Upper lobe of left lung (tissue), 4 donors: ENCODE measurements at regions not wholly inside any gene's neighbourhood (a gene's known extent, or its start where the extent isn't known, plus 50 kb on each side); places are given as distances from the start of the nearest gene placed in this dataset.

Source experiments
- EP300 ChIP-seq, 4 donors: sonication (generic); formaldehyde crosslinking; IDR thresholded peaks; one replicate each; pipeline ENCODE4 v1.5.1; 2017; ENCODE audit warnings: antibody characterized with exemption in 4 of 4, control low read depth in 2 of 4
- POLR2A ChIP-seq, 4 donors: fragments of 450-650 bp; IDR thresholded peaks; one replicate each; pipeline ENCODE4 v1.5.1; 2016 to 2017; ENCODE audit warnings: antibody characterized with exemption in 4 of 4, mild to moderate bottlenecking in 2 of 4
- POLR2AphosphoS5 ChIP-seq, 2 donors: sonication (generic); formaldehyde crosslinking; IDR thresholded peaks; one replicate each; pipeline ENCODE4 v1.5.1; 2017; ENCODE audit warnings: antibody characterized with exemption in 2 of 2
- TF ChIP-seq, protein P1 (sequence below), 6 experiments: fragments of 450-650 bp in 4 of 6; fragments of 200-600 bp in 2 of 6; sonication (generic) in 2 of 6; IDR thresholded peaks; one replicate each; pipeline ENCODE4 v1.5.1; 2016 to 2019; ENCODE audit warnings: antibody characterized with exemption in 6 of 6

DNA sequence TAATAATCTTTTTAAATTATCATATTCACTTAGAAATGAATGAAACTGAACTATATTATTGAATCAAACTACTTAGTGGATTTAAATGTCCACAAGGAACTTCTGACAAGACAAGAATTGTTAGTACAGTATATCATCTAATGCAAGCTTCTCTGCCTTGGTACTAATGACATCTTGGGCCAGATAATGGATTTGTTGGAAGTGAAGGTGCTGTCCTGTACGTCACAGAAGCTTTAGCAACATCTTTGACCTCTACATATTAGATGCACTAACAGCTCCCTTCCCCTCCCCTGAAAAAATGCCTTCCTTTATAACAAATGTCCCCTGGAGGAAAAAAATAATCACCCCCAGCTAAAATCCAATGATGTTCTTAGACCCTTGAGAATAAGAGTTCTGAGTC lies 695.8 kb upstream of the EYS start:
- TF ChIP-seq, protein P1, sequence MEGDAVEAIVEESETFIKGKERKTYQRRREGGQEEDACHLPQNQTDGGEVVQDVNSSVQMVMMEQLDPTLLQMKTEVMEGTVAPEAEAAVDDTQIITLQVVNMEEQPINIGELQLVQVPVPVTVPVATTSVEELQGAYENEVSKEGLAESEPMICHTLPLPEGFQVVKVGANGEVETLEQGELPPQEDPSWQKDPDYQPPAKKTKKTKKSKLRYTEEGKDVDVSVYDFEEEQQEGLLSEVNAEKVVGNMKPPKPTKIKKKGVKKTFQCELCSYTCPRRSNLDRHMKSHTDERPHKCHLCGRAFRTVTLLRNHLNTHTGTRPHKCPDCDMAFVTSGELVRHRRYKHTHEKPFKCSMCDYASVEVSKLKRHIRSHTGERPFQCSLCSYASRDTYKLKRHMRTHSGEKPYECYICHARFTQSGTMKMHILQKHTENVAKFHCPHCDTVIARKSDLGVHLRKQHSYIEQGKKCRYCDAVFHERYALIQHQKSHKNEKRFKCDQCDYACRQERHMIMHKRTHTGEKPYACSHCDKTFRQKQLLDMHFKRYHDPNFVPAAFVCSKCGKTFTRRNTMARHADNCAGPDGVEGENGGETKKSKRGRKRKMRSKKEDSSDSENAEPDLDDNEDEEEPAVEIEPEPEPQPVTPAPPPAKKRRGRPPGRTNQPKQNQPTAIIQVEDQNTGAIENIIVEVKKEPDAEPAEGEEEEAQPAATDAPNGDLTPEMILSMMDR (IDR thresholded peaks at IDR 0.05) = no peak
- no peak for TF ChIP-seq POLR2A (IDR thresholded peaks at IDR 0.05)
- TF ChIP-seq EP300 (IDR thresholded peaks at IDR 0.05) = no peak
- no peak for TF ChIP-seq POLR2AphosphoS5 (IDR thresholded peaks at IDR 0.05)
